ENCODE measurements at regions not wholly inside any gene's neighbourhood (a gene's known extent, or its start where the extent isn't known, plus 50 kb on each side); places are given as distances from the start of the nearest gene placed in this dataset.

DNA sequence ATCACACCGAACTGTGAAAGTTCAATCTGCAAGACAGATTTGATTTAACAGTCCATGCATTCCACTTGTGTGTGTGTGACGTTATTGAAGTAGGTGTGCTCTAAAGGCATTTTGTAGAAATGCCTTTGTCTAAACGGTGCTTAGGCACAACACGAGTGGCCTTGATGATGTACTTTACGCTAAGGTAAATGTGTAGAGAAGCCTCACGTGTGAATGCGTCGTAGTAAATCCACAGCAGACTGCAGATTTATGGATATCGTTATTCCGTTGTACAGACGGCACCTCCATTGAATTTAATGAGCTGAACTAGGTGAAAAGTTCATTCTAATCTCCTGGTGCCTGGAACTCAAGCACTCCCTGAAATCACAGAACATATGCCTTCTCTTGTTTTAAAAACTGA is 202.8 kb upstream of the STXBP6 start:
- Histone ChIP-seq H3K23me2 (ENCODE audit: insufficient read length, low read depth, low read length, poor library complexity, severe bottlenecking) (no peaks in the 10 kb centered on the region), H3K4me1 (ENCODE audit: insufficient read depth, low read length) (no peaks in the 10 kb centered on the region), H2BK120ac (ENCODE audit: low read depth, low read length, poor library complexity, severe bottlenecking) (no peak overlapping the region), H3K9ac (ENCODE audit: extremely low read depth, insufficient read length, low read length) (no peak overlapping the region), H3K9me3 (ENCODE audit: control insufficient read depth, low read depth, low read length) (no peaks in the 10 kb centered on the region), H3K27me3 (ENCODE audit: insufficient read depth, low read length) (no peaks in the 10 kb centered on the region), H4K20me1 (ENCODE audit: control insufficient read depth, insufficient read depth, insufficient read length) (no peaks in the 10 kb centered on the region), H4K5ac (ENCODE audit: insufficient read length, low read depth, low read length) (no peak overlapping the region), H2BK5ac (ENCODE audit: insufficient read length, low read length) (no peak overlapping the region), H3K56ac (ENCODE audit: insufficient read length, low read depth, low read length) (no peak overlapping the region), H2BK12ac (ENCODE audit: insufficient read length, low read depth, low read length) (no peak overlapping the region), H3K79me1 (ENCODE audit: insufficient read depth, low read depth, low read length, poor library complexity, severe bottlenecking) (no peaks in the 10 kb centered on the region), H3K23ac (ENCODE audit: insufficient read length, low read depth, low read length) (no peak overlapping the region), H3K14ac (ENCODE audit: insufficient read depth, low read length) (no peak overlapping the region), H3T11ph (ENCODE audit: low read length) (no peak overlapping the region), H4K8ac (replicated peaks; ENCODE audit: insufficient read length, low read depth, low read length) (no peak overlapping the region), H3K18ac (ENCODE audit: insufficient read length, low read depth, low read length) (no peak overlapping the region), H2AK5ac (ENCODE audit: insufficient read length, low read length) (no peak overlapping the region), H3K4ac (ENCODE audit: low read depth, low read length) (no peak overlapping the region), H4K91ac (ENCODE audit: insufficient read length, low read depth, low read length) (no peak overlapping the region), H2BK15ac (ENCODE audit: low read depth, low read length) (no peak overlapping the region), H3K79me2 (ENCODE audit: insufficient read depth, low read length) (no peaks in the 10 kb centered on the region), H2AFZ (ENCODE audit: low read length) (no peak overlapping the region), H3K4me2 (ENCODE audit: insufficient read depth, insufficient read length, low read length) (no peak overlapping the region), H3K27ac (ENCODE audit: insufficient read length, low read depth, low read length) (no peak overlapping the region), H2BK20ac (ENCODE audit: low read depth, low read length, poor library complexity, severe bottlenecking) (no peak overlapping the region)
- no peak overlapping the region for H3K4me3 Mint-ChIP-seq
- peaks cover 5% of the 10 kb centered on the region for H3K27me3 Mint-ChIP-seq (ENCODE audit: low read depth)
- DNase-seq = no peak
- peaks cover 0 to 8% of the 10 kb centered on the region in 2 experiments; a peak in 1 of 5 replicates for H3K9me3 Mint-ChIP-seq
- WGBS (ENCODE audit: extremely low coverage, insufficient read length, low lambda C conversion rate) = no CpG with 5 or more reads among the region's 11 CpGs
- TF ChIP-seq, protein P1, sequence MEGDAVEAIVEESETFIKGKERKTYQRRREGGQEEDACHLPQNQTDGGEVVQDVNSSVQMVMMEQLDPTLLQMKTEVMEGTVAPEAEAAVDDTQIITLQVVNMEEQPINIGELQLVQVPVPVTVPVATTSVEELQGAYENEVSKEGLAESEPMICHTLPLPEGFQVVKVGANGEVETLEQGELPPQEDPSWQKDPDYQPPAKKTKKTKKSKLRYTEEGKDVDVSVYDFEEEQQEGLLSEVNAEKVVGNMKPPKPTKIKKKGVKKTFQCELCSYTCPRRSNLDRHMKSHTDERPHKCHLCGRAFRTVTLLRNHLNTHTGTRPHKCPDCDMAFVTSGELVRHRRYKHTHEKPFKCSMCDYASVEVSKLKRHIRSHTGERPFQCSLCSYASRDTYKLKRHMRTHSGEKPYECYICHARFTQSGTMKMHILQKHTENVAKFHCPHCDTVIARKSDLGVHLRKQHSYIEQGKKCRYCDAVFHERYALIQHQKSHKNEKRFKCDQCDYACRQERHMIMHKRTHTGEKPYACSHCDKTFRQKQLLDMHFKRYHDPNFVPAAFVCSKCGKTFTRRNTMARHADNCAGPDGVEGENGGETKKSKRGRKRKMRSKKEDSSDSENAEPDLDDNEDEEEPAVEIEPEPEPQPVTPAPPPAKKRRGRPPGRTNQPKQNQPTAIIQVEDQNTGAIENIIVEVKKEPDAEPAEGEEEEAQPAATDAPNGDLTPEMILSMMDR (conservative IDR thresholded peaks at IDR 0.05) = no peak
- H3K27ac Mint-ChIP-seq = no peak overlapping the region
- no peaks in the 10 kb centered on the region for H3K4me1 Mint-ChIP-seq
- peaks cover 0 to 16% (median 0%) of the 10 kb centered on the region in 3 experiments; a peak in 1 of 7 replicates for H3K36me3 Mint-ChIP-seq (ENCODE audit: insufficient read depth in 1 of 3, low read depth in 3 of 3)
